GM23338 (cell line): ENCODE measurements at regions not wholly inside any gene's neighbourhood (a gene's known extent, or its start where the extent isn't known, plus 50 kb on each side); places are given as distances from the start of the nearest gene placed in this dataset.

Experiments
- ATAC-seq: fragments of 200-7000 bp; cut with Tn5 transposase; 3 replicates; pipeline ENCODE4 v1.9.1; 2020
- DNase-seq: peaks from one replicate; pipeline ENCODE4 v3.0.0-alpha.2; 2015; ENCODE audit warnings: low spot score
- H2AFZ ChIP-seq: fragments of 200-600 bp; sonication (generic); 2 replicates; pipeline ENCODE4 v1.8.0; 2016; ENCODE audit warnings: antibody characterized with exemption, mild to moderate bottlenecking, moderate library complexity
- H3F3A ChIP-seq: fragments of 200-600 bp; sonication (generic); replicated peaks from 2 replicates; pipeline ENCODE4 v1.8.0; 2017; ENCODE audit warnings: antibody characterized with exemption, mixed run types, low read depth
- H3K27ac ChIP-seq: fragments of 200-600 bp; sonication (generic); 2 replicates; pipeline ENCODE4 v1.6.1; 2016; ENCODE audit warnings: low read depth
- H3K27me3 ChIP-seq: fragments of 200-600 bp; sonication (generic); 2 replicates; pipeline ENCODE4 v1.8.0; 2016; ENCODE audit warnings: mild to moderate bottlenecking, mixed run types, moderate library complexity; ENCODE audit not compliant: insufficient read depth
- H3K36me3 ChIP-seq: fragments of 200-600 bp; sonication (generic); 2 replicates; pipeline ENCODE4 v1.8.0; 2016; ENCODE audit warnings: mild to moderate bottlenecking; ENCODE audit not compliant: insufficient read depth
- H3K4me1 ChIP-seq: fragments of 200-600 bp; sonication (generic); 2 replicates; pipeline ENCODE4 v1.8.0; 2016; ENCODE audit warnings: mild to moderate bottlenecking, moderate library complexity; ENCODE audit not compliant: insufficient read depth
- H3K4me2 ChIP-seq: fragments of 200-600 bp; sonication (generic); 2 replicates; pipeline ENCODE4 v1.7.1; 2017; ENCODE audit warnings: mixed run types
- H3K4me3 ChIP-seq: fragments of 200-600 bp; sonication (generic); 2 replicates; pipeline ENCODE4 v1.6.1; 2016; ENCODE audit warnings: mixed run types
- H3K79me2 ChIP-seq: fragments of 200-600 bp; sonication (generic); replicated peaks from 2 replicates; pipeline ENCODE4 v1.8.0; 2017; ENCODE audit warnings: mild to moderate bottlenecking; ENCODE audit not compliant: insufficient read depth
- H3K9me2 ChIP-seq: fragments of 200-600 bp; sonication (generic); 2 replicates; pipeline ENCODE4 v1.8.0; 2017; ENCODE audit not compliant: insufficient read depth
- H4K20me1 ChIP-seq: fragments of 200-600 bp; sonication (generic); replicated peaks from 2 replicates; pipeline ENCODE4 v1.8.0; 2017; ENCODE audit warnings: mild to moderate bottlenecking; ENCODE audit not compliant: insufficient read depth
- H3K27ac Mint-ChIP-seq: 2 replicates; pipeline ENCODE4 v1.8.0; 2020; ENCODE audit warnings: inconsistent platforms, mild to moderate bottlenecking, moderate library complexity, mixed read lengths
- H3K27me3 Mint-ChIP-seq: 3 replicates; pipeline ENCODE4 v1.8.0; 2022; ENCODE audit warnings: low read depth, mild to moderate bottlenecking, moderate library complexity, mixed read lengths, inconsistent platforms; ENCODE audit not compliant: insufficient read depth, poor library complexity
- H3K36me3 Mint-ChIP-seq: 3 replicates; pipeline ENCODE4 v1.8.0; 2021; ENCODE audit warnings: low read depth, mild to moderate bottlenecking, inconsistent platforms, moderate library complexity, mixed read lengths
- H3K4me1 Mint-ChIP-seq: 3 replicates; pipeline ENCODE4 v1.8.0; 2020; ENCODE audit warnings: mild to moderate bottlenecking, inconsistent platforms, mixed read lengths
- H3K4me3 Mint-ChIP-seq: 3 replicates; pipeline ENCODE4 v1.8.0; 2021; ENCODE audit warnings: moderate library complexity, mild to moderate bottlenecking, inconsistent platforms, mixed read lengths
- H3K9me3 Mint-ChIP-seq: 3 replicates; pipeline ENCODE4 v1.8.0; 2020; ENCODE audit warnings: moderate library complexity, mild to moderate bottlenecking, inconsistent platforms, mixed read lengths
- ETS1 ChIP-seq: IDR thresholded peaks from 2 replicates; pipeline ENCODE4 v1.6.1; 2016; ENCODE audit warnings: antibody characterized with exemption
- EZH2 ChIP-seq: fragments of 200-600 bp; sonication (generic); IDR thresholded peaks from one replicate; pipeline ENCODE4 v1.8.0; 2017; ENCODE audit warnings: antibody characterized with exemption, mild to moderate bottlenecking, low read depth; ENCODE audit not compliant: unreplicated experiment
- EZH2phosphoT487 ChIP-seq: fragments of 200-600 bp; sonication (generic); IDR thresholded peaks from one replicate; pipeline ENCODE4 v1.8.1; 2018; ENCODE audit warnings: antibody characterized with exemption; ENCODE audit not compliant: unreplicated experiment
- NANOG ChIP-seq: IDR thresholded peaks from 2 replicates; pipeline ENCODE4 v1.6.1; 2016; ENCODE audit warnings: antibody characterized with exemption, borderline replicate concordance
- POLR2AphosphoS5 ChIP-seq: IDR thresholded peaks from 2 replicates; pipeline ENCODE4 v1.6.1; 2016; ENCODE audit warnings: antibody characterized with exemption, low read depth
- ZNF331 ChIP-seq: fragments of 250-450 bp; sonication (Bioruptor Pico); IDR thresholded peaks from 2 replicates; pipeline ENCODE4 v1.5.0; 2020; ENCODE audit warnings: low read depth, mild to moderate bottlenecking, moderate library complexity
- ZNF462 ChIP-seq: fragments of 250-450 bp; sonication (Bioruptor Pico); IDR thresholded peaks from 2 replicates; pipeline ENCODE4 v1.5.0; 2020; ENCODE audit warnings: mild to moderate bottlenecking, moderate library complexity
- TF ChIP-seq, protein P1 (sequence below): IDR thresholded peaks from one replicate; pipeline ENCODE4 v1.6.1; 2018; ENCODE audit warnings: antibody characterized with exemption; ENCODE audit not compliant: unreplicated experiment

GRCh38 chr4:102429553-102429952, 71.6 kb upstream of the NFKB1 start (continued):
- TF ChIP-seq POLR2AphosphoS5, result no peak

DNA sequence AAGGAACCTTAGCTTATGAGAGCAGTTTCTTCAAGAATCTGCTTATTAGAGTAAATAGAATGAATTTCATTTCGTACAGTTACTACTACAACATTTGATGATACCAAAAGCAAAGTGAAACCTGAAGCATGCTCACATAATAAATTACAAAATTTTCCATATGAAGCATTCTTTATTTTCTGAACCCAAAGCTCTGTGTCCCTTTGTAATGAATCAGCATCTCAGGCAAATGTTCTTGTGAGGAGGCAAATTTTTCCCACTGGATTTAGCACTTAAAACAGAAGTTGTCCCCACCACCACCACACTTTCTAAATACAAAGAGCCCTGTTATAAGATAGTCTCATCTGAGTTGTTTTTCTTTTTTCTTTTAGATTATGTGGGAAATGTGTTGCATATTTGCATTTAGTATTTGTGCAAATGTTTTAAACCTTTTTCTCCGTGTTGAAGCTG, 70.7 kb upstream of the NFKB1 start:
- no peaks in the 10 kb centered on the region for H3K27me3 ChIP-seq
- H3K27ac ChIP-seq, result peak overlapping the region; percentile 72
- H3K4me1 ChIP-seq, result no peaks in the 10 kb centered on the region
- H3K9me2 ChIP-seq, result no peaks in the 10 kb centered on the region
- TF ChIP-seq, protein P1, sequence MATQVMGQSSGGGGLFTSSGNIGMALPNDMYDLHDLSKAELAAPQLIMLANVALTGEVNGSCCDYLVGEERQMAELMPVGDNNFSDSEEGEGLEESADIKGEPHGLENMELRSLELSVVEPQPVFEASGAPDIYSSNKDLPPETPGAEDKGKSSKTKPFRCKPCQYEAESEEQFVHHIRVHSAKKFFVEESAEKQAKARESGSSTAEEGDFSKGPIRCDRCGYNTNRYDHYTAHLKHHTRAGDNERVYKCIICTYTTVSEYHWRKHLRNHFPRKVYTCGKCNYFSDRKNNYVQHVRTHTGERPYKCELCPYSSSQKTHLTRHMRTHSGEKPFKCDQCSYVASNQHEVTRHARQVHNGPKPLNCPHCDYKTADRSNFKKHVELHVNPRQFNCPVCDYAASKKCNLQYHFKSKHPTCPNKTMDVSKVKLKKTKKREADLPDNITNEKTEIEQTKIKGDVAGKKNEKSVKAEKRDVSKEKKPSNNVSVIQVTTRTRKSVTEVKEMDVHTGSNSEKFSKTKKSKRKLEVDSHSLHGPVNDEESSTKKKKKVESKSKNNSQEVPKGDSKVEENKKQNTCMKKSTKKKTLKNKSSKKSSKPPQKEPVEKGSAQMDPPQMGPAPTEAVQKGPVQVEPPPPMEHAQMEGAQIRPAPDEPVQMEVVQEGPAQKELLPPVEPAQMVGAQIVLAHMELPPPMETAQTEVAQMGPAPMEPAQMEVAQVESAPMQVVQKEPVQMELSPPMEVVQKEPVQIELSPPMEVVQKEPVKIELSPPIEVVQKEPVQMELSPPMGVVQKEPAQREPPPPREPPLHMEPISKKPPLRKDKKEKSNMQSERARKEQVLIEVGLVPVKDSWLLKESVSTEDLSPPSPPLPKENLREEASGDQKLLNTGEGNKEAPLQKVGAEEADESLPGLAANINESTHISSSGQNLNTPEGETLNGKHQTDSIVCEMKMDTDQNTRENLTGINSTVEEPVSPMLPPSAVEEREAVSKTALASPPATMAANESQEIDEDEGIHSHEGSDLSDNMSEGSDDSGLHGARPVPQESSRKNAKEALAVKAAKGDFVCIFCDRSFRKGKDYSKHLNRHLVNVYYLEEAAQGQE, result no peak
- TF ChIP-seq EZH2phosphoT487 (no peak), ZNF331 (CRISPR knock-in tag) (no peak)
- Mint-ChIP-seq H3K9me3 (peaks cover 2% of the 10 kb centered on the region; the same call in 1 of the 3 replicates), H3K36me3 (no peaks in the 10 kb centered on the region; the same call in 2 of the 3 replicates), H3K4me1 (peaks cover 10% of the 10 kb centered on the region), H3K4me3 (peak overlapping the region; percentile 78), H3K27me3 (no peaks in the 10 kb centered on the region), H3K27ac (peak overlapping the region; percentile 95)
- no peaks in the 10 kb centered on the region for H4K20me1 ChIP-seq
- peak overlapping the region; percentile 53 for H3K4me3 ChIP-seq
- no peaks in the 10 kb centered on the region for H3K36me3 ChIP-seq
- H3K4me2 ChIP-seq, result peak overlapping the region; percentile 78
- H2AFZ ChIP-seq, result peak overlapping the region; percentile 30; the same call in 1 of the 2 replicates
- no peaks in the 10 kb centered on the region for H3F3A ChIP-seq
- ATAC-seq (no peak; the same call in 2 of the 3 replicates), DNase-seq (peak; percentile 21)
- no peaks in the 10 kb centered on the region for H3K79me2 ChIP-seq

GRCh38 chr4:102431608-102431961, 69.6 kb upstream of the NFKB1 start:
- no peak overlapping the region for H3K27ac ChIP-seq
- peaks cover 10% of the 10 kb centered on the region for H3K4me1 Mint-ChIP-seq
- no peaks in the 10 kb centered on the region for H3K4me1 ChIP-seq
- peaks cover 4% of the 10 kb centered on the region; the same call in 1 of the 3 replicates for H3K9me3 Mint-ChIP-seq
- H2AFZ ChIP-seq, result no peak overlapping the region
- no peak overlapping the region for H3K4me2 ChIP-seq
- ATAC-seq (no peak), DNase-seq (no peak)
- no peaks in the 10 kb centered on the region for H3K27me3 Mint-ChIP-seq
- H3K27me3 ChIP-seq, result no peaks in the 10 kb centered on the region
- H3K4me3 ChIP-seq, result no peak overlapping the region
- no peaks in the 10 kb centered on the region for H3K79me2 ChIP-seq
- H3K4me3 Mint-ChIP-seq, result peak overlapping the region; percentile 78; the same call in 2 of the 3 replicates
- H3F3A ChIP-seq, result no peaks in the 10 kb centered on the region
- H3K9me2 ChIP-seq, result no peaks in the 10 kb centered on the region
- H3K36me3 ChIP-seq, result no peaks in the 10 kb centered on the region
- H3K27ac Mint-ChIP-seq, result no peak overlapping the region
- no peaks in the 10 kb centered on the region for H4K20me1 ChIP-seq
- H3K36me3 Mint-ChIP-seq, result no peaks in the 10 kb centered on the region; the same call in 2 of the 3 replicates
- no peak for TF ChIP-seq ZNF462 (CRISPR knock-in tag)
- TF ChIP-seq NANOG, result no peak
- TF ChIP-seq EZH2phosphoT487, result no peak
- no peak for TF ChIP-seq ETS1
- no peak for TF ChIP-seq EZH2
- TF ChIP-seq ZNF331 (CRISPR knock-in tag), result no peak
